OCI-LY1 (cell line): ENCODE measurements at regions not wholly inside any gene's neighbourhood (a gene's known extent, or its start where the extent isn't known, plus 50 kb on each side); places are given as distances from the start of the nearest gene placed in this dataset.

Experiments used
- H2AFZ ChIP-seq: fragments of 200-600 bp; sonication (generic), shearing (Covaris generic); 2 replicates; pipeline ENCODE4 v1.6.0; 2014; ENCODE audit warnings: antibody characterized with exemption, mild to moderate bottlenecking, low read length
- H3F3A ChIP-seq: fragments of 200-600 bp; sonication (generic), shearing (Covaris generic); 2 replicates; pipeline ENCODE4 v1.6.0; 2014; ENCODE audit warnings: mild to moderate bottlenecking, antibody characterized with exemption, low read length, moderate library complexity; ENCODE audit not compliant: insufficient read depth
- H3K27ac ChIP-seq: fragments of 200-600 bp; sonication (generic); 2 replicates; pipeline ENCODE4 v1.5.1; 2014; ENCODE audit warnings: low read length, mixed run types, mild to moderate bottlenecking, low read depth; ENCODE audit not compliant: poor library complexity, severe bottlenecking
- H3K27me3 ChIP-seq: fragments of 200-600 bp; sonication (generic); 2 replicates; pipeline ENCODE4 v1.6.0; 2014; ENCODE audit warnings: antibody characterized with exemption, mild to moderate bottlenecking, low read length, moderate library complexity; ENCODE audit not compliant: insufficient read depth
- H3K36me3 ChIP-seq: fragments of 200-600 bp; sonication (generic); 2 replicates; pipeline ENCODE4 v1.6.1; 2014; ENCODE audit warnings: mild to moderate bottlenecking, antibody characterized with exemption, low read length, moderate library complexity, mixed read lengths; ENCODE audit not compliant: insufficient read depth
- H3K4me1 ChIP-seq: fragments of 200-600 bp; sonication (generic); 2 replicates; pipeline ENCODE4 v1.5.1; 2014; ENCODE audit warnings: mild to moderate bottlenecking, low read length, moderate library complexity; ENCODE audit not compliant: insufficient read depth, severe bottlenecking
- H3K4me2 ChIP-seq: fragments of 200-600 bp; sonication (generic), shearing (Covaris generic); 2 replicates; pipeline ENCODE4 v1.6.1; 2014; ENCODE audit warnings: low read length
- H3K4me3 ChIP-seq: fragments of 200-600 bp; sonication (generic); 2 replicates; pipeline ENCODE4 v1.5.1; 2014; ENCODE audit warnings: low read length, low read depth, mild to moderate bottlenecking, mixed read lengths; ENCODE audit not compliant: poor library complexity, severe bottlenecking
- H3K79me2 ChIP-seq: fragments of 200-600 bp; shearing (Covaris generic); 2 replicates; pipeline ENCODE4 v1.6.1; 2016; ENCODE audit warnings: mixed run types, low read length, mixed read lengths; ENCODE audit not compliant: insufficient read depth
- H3K9ac ChIP-seq: fragments of 200-600 bp; sonication (generic), shearing (Covaris generic); 2 replicates; pipeline ENCODE4 v1.6.1; 2014; ENCODE audit warnings: mild to moderate bottlenecking, low read length, mixed read lengths
- H3K9me2 ChIP-seq: fragments of 200-600 bp; sonication (generic), shearing (Covaris generic); 2 replicates; pipeline ENCODE4 v1.6.1; 2014; ENCODE audit warnings: low read depth, mild to moderate bottlenecking, low read length, mixed read lengths
- H3K9me3 ChIP-seq: fragments of 200-600 bp; shearing (Covaris generic); 2 replicates; pipeline ENCODE4 v1.6.1; 2014; ENCODE audit warnings: low read length, mixed read lengths
- H4K20me1 ChIP-seq: fragments of 200-600 bp; sonication (generic), shearing (Covaris generic); 2 replicates; pipeline ENCODE4 v1.6.0; 2016; ENCODE audit warnings: mild to moderate bottlenecking, low read length; ENCODE audit not compliant: insufficient read depth
- CTCF ChIP-seq: fragments of 200-600 bp; sonication (generic), shearing (Covaris generic); IDR thresholded peaks from 2 replicates; pipeline ENCODE4 v1.5.1; 2017; ENCODE audit warnings: mild to moderate bottlenecking, antibody characterized with exemption, low read length, moderate library complexity, mixed read lengths
- EZH2 ChIP-seq: fragments of 200-600 bp; sonication (generic), shearing (Covaris generic); IDR thresholded peaks from 2 replicates; pipeline ENCODE4 v1.8.0; 2017; ENCODE audit warnings: borderline replicate concordance, mixed run types, mild to moderate bottlenecking, antibody characterized with exemption, low read length, moderate library complexity, mixed read lengths

GRCh38 chr3:4036046-4036445 is 236.8 kb downstream of the LRRN1 start:
- Histone ChIP-seq H3K27ac (no peak overlapping the region), H2AFZ (no peak overlapping the region), H3K9me2 (no peaks in the 10 kb centered on the region), H3F3A (no peaks in the 10 kb centered on the region), H4K20me1 (no peaks in the 10 kb centered on the region), H3K36me3 (no peaks in the 10 kb centered on the region), H3K27me3 (no peaks in the 10 kb centered on the region), H3K79me2 (no peaks in the 10 kb centered on the region), H3K9me3 (no peaks in the 10 kb centered on the region), H3K9ac (no peak overlapping the region), H3K4me1 (no peaks in the 10 kb centered on the region), H3K4me3 (no peak overlapping the region), H3K4me2 (no peak overlapping the region)
- TF ChIP-seq CTCF (no peak), EZH2 (no peak)

DNA sequence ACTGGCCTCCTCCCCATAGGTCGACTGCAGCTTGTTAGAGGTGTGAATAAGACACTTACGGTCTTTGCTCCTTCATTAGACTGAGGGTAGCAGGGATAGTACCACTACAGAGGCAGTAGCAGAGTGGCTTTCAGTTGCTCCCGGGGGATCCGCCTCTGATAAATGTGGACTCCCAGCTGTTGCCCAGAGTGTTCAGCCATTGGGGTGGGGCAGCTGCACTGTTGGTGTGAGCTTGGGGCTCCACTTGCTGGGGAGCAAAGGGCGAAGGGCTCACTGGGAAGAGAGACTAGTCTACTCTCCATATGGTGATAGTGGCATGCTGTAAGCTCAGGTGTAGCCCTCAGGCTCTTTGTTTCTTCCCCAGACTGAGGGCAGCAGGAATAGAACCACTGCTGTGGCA is 239.1 kb downstream of the LRRN1 start:
- Histone ChIP-seq H3K27me3 (no peaks in the 10 kb centered on the region), H2AFZ (no peak overlapping the region), H3K27ac (no peak overlapping the region), H3K4me3 (no peak overlapping the region), H3K36me3 (no peaks in the 10 kb centered on the region), H3K9me3 (no peaks in the 10 kb centered on the region), H4K20me1 (no peaks in the 10 kb centered on the region), H3K4me1 (no peaks in the 10 kb centered on the region), H3K79me2 (no peaks in the 10 kb centered on the region), H3K4me2 (no peak overlapping the region), H3K9ac (no peak overlapping the region), H3F3A (no peaks in the 10 kb centered on the region), H3K9me2 (no peaks in the 10 kb centered on the region)
- TF ChIP-seq EZH2 = no peak
- no peak for TF ChIP-seq CTCF

- Histone ChIP-seq H3K27ac (no peak overlapping the region), H3F3A (no peaks in the 10 kb centered on the region), H3K27me3 (no peaks in the 10 kb centered on the region), H3K4me1 (no peaks in the 10 kb centered on the region), H2AFZ (no peak overlapping the region), H3K4me3 (no peak overlapping the region), H3K9me2 (no peaks in the 10 kb centered on the region), H4K20me1 (no peaks in the 10 kb centered on the region), H3K9ac (no peak overlapping the region), H3K36me3 (no peaks in the 10 kb centered on the region), H3K9me3 (no peaks in the 10 kb centered on the region), H3K79me2 (no peaks in the 10 kb centered on the region), H3K4me2 (no peak overlapping the region)
- TF ChIP-seq EZH2 (no peak), CTCF (no peak)
These were observed 242.8 kb downstream of the LRRN1 start for GRCh38 chr3:4042070-4042469.
